PFSK-1 (cell line): ENCODE measurements at regions not wholly inside any gene's neighbourhood (a gene's known extent, or its start where the extent isn't known, plus 50 kb on each side); places are given as distances from the start of the nearest gene placed in this dataset.

ENCODE experiments used
- FOXP2 ChIP-seq: optimal IDR thresholded peaks from 2 replicates; pipeline ENCODE3; 2011; ENCODE audit warnings: borderline replicate concordance, control low read depth, inconsistent platforms; ENCODE audit not compliant: insufficient read depth; ENCODE audit errors: extremely low read length, extremely low read depth
- POLR2AphosphoS5 ChIP-seq: IDR thresholded peaks from 2 replicates; pipeline ENCODE4 v1.6.1; 2012; ENCODE audit warnings: low read depth, mild to moderate bottlenecking, control low read depth, low read length, moderate library complexity
- REST ChIP-seq, 2 experiments: IDR thresholded peaks; 2 replicates each; pipeline versions ENCODE4 v1.6.1 to v1.8.0; 2011 to 2012; ENCODE audit warnings: low read depth in 2 of 2, low read length in 2 of 2, control low read depth in 1 of 2, inconsistent platforms in 1 of 2, mild to moderate bottlenecking in 1 of 2, moderate library complexity in 1 of 2; ENCODE audit not compliant: insufficient read depth in 1 of 2

- TF ChIP-seq POLR2AphosphoS5 = no peak
- TF ChIP-seq REST (IDR thresholded peaks at IDR 0.05; ENCODE audit: insufficient read depth in 1 of 2, low read depth in 2 of 2, low read length in 2 of 2) = no peak
- TF ChIP-seq FOXP2 = no peak
Measured at GRCh38 chr4:110975338-110975737, 352.5 kb upstream of the PITX2 start.
